K562 (cell line): ENCODE measurements at regions not wholly inside any gene's neighbourhood (a gene's known extent, or its start where the extent isn't known, plus 50 kb on each side); places are given as distances from the start of the nearest gene placed in this dataset.

Experiments used
- CEBPB ChIP-seq: fragments of 450-650 bp; IDR thresholded peaks from 2 replicates; pipeline ENCODE4 v1.6.1; 2016; ENCODE audit warnings: missing genetic modification characterization, missing compliant biosample characterization
- CREB1 ChIP-seq, 2 experiments: sonication (generic) in 1 of 2; formaldehyde crosslinking in 1 of 2; IDR thresholded peaks; 2 replicates each; pipeline versions ENCODE4 v1.6.1 to v1.8.0; 2012 to 2022; ENCODE audit warnings: inconsistent platforms in 1 of 2, mild to moderate bottlenecking in 1 of 2, missing genetic modification reagents in 1 of 2, moderate library complexity in 1 of 2
- EGR1 ChIP-seq: fragments of 450-650 bp; conservative IDR thresholded peaks from 2 replicates; pipeline ENCODE4 v1.6.1; 2017; ENCODE audit warnings: mild to moderate bottlenecking
- GTF2E2 ChIP-seq: fragments of 200-800 bp; sonication (Bioruptor generic); IDR thresholded peaks from 2 replicates; pipeline ENCODE4 v1.6.1; 2016; ENCODE audit warnings: missing genetic modification characterization, missing compliant biosample characterization
- HIVEP1 ChIP-seq: fragments of 250-450 bp; sonication (Bioruptor Pico); IDR thresholded peaks from 2 replicates; pipeline ENCODE4 v1.4.0; 2020; ENCODE audit warnings: mild to moderate bottlenecking
- KDM1A ChIP-seq, 2 experiments: fragments of 450-650 bp; IDR thresholded peaks; 2 replicates each; pipeline ENCODE4 v1.6.1; 2016; ENCODE audit warnings: mild to moderate bottlenecking in 2 of 2
- NCOA2 ChIP-seq, 2 experiments: fragments of 450-650 bp; IDR thresholded peaks; 2 replicates each; pipeline ENCODE4 v1.6.1; 2018; ENCODE audit warnings: mild to moderate bottlenecking in 2 of 2, moderate library complexity in 1 of 2; ENCODE audit not compliant: partially characterized antibody in 2 of 2
- TF ChIP-seq, protein P1 (sequence below), 3 experiments: IDR thresholded peaks in 2 of 3; conservative IDR thresholded peaks in 1 of 3; 2 replicates each; pipeline ENCODE4 v1.5.1; 2011 to 2012; ENCODE audit warnings: low read length in 3 of 3, mild to moderate bottlenecking in 3 of 3, control low read depth in 2 of 3, improper control_type of control experiment in 1 of 3, inconsistent platforms in 1 of 3, low read depth in 1 of 3, mixed read lengths in 1 of 3, moderate library complexity in 1 of 3; ENCODE audit not compliant: insufficient read depth in 2 of 3

DNA sequence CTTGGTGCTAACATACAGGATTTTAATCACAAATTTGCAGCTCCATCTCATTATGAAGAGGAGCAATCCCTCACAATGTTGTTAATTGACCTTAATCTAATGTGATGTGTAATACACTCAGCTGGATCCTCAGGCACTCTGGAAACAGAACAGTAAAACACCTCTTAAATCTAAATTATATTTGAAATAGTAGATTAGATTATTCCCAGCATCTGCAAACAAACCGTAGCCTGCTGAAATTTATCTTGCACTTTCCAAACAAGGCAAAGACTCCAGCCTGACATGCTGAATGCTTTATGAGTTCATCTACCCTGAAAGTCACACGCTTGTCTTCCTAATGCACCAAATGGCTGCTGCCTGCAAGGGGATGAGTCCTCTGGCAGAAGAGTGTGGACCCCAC is 402.3 kb upstream of the GYPC start:
- TF ChIP-seq, protein P1, sequence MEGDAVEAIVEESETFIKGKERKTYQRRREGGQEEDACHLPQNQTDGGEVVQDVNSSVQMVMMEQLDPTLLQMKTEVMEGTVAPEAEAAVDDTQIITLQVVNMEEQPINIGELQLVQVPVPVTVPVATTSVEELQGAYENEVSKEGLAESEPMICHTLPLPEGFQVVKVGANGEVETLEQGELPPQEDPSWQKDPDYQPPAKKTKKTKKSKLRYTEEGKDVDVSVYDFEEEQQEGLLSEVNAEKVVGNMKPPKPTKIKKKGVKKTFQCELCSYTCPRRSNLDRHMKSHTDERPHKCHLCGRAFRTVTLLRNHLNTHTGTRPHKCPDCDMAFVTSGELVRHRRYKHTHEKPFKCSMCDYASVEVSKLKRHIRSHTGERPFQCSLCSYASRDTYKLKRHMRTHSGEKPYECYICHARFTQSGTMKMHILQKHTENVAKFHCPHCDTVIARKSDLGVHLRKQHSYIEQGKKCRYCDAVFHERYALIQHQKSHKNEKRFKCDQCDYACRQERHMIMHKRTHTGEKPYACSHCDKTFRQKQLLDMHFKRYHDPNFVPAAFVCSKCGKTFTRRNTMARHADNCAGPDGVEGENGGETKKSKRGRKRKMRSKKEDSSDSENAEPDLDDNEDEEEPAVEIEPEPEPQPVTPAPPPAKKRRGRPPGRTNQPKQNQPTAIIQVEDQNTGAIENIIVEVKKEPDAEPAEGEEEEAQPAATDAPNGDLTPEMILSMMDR (IDR thresholded peaks at IDR 0.05 in 2 of 3, conservative IDR thresholded peaks at IDR 0.05 in 1 of 3; ENCODE audit: insufficient read depth in 2 of 3, low read depth in 1 of 3, low read length in 3 of 3): no peak
- no peak for TF ChIP-seq CREB1 (IDR thresholded peaks at IDR 0.05)
- TF ChIP-seq CREB1 (CRISPR knock-in tag; IDR thresholded peaks at IDR 0.05): no peak
- TF ChIP-seq EGR1: no peak
- no peak for TF ChIP-seq GTF2E2 (tag)
- no peak for TF ChIP-seq HIVEP1 (CRISPR knock-in tag)
- TF ChIP-seq NCOA2 (IDR thresholded peaks at IDR 0.05; ENCODE audit: partially characterized antibody in 2 of 2): no peak
- TF ChIP-seq CEBPB (tag): no peak
- TF ChIP-seq KDM1A (IDR thresholded peaks at IDR 0.05): no peak
